Neural cell (in vitro differentiated cells): ENCODE measurements at regions not wholly inside any gene's neighbourhood (a gene's known extent, or its start where the extent isn't known, plus 50 kb on each side); places are given as distances from the start of the nearest gene placed in this dataset.

ENCODE experiments used
- H2AFZ ChIP-seq: fragments of 200-600, 300-800 bp; sonication (generic), shearing (Covaris generic); 2 replicates; pipeline ENCODE4 v1.6.0; 2014; ENCODE audit warnings: low read depth, mild to moderate bottlenecking, antibody characterized with exemption, low read length, moderate library complexity
- H3F3A ChIP-seq: fragments of 200-600 bp; shearing (Covaris generic); 2 replicates; pipeline ENCODE4 v1.6.1; 2016; ENCODE audit warnings: mild to moderate bottlenecking, moderate library complexity, mixed read lengths, antibody characterized with exemption, low read length; ENCODE audit not compliant: insufficient read depth, poor library complexity, severe bottlenecking
- H3K27ac ChIP-seq: fragments of 200-600, 300-800 bp; sonication (generic), shearing (Covaris generic); 2 replicates; pipeline ENCODE4 v1.5.1; 2014; ENCODE audit warnings: mild to moderate bottlenecking, low read length, moderate library complexity
- H3K27me3 ChIP-seq: fragments of 300-800, 200-600 bp; sonication (generic), shearing (Covaris generic); 2 replicates; pipeline ENCODE4 v1.6.0; 2014; ENCODE audit warnings: mild to moderate bottlenecking, low read depth, low read length, moderate library complexity; ENCODE audit not compliant: insufficient read depth
- H3K36me3 ChIP-seq: fragments of 300-800, 200-600 bp; sonication (generic), shearing (Covaris generic); 2 replicates; pipeline ENCODE4 v1.5.1; 2014; ENCODE audit warnings: mild to moderate bottlenecking, antibody characterized with exemption, low read length, moderate library complexity; ENCODE audit not compliant: insufficient read depth
- H3K4me2 ChIP-seq: fragments of 300-800, 200-600 bp; sonication (generic), shearing (Covaris generic); 2 replicates; pipeline ENCODE4 v1.6.0; 2014; ENCODE audit warnings: mild to moderate bottlenecking, low read length
- H3K4me3 ChIP-seq: fragments of 300-800, 200-600 bp; sonication (generic), shearing (Covaris generic); 2 replicates; pipeline ENCODE4 v1.5.1; 2014; ENCODE audit warnings: mild to moderate bottlenecking, low read length, moderate library complexity
- H3K79me2 ChIP-seq: fragments of 200-600 bp; shearing (Covaris generic); replicated peaks from 2 replicates; pipeline ENCODE4 v1.6.0; 2014; ENCODE audit warnings: mild to moderate bottlenecking, low read length, moderate library complexity; ENCODE audit not compliant: insufficient read depth
- H3K9ac ChIP-seq: fragments of 300-800, 200-600 bp; sonication (generic), shearing (Covaris generic); 2 replicates; pipeline ENCODE4 v1.6.1; 2016; ENCODE audit warnings: mild to moderate bottlenecking, low read length, mixed read lengths
- H3K9me2 ChIP-seq: fragments of 200-600 bp; shearing (Covaris generic); 2 replicates; pipeline ENCODE4 v1.6.1; 2016; ENCODE audit warnings: mild to moderate bottlenecking, low read length, mixed read lengths; ENCODE audit not compliant: insufficient read depth
- H3K9me3 ChIP-seq: fragments of 200-600, 300-800 bp; sonication (generic), shearing (Covaris generic); 2 replicates; pipeline ENCODE4 v1.6.1; 2016; ENCODE audit warnings: mild to moderate bottlenecking, mixed run types, low read length, moderate library complexity, mixed read lengths
- H4K20me1 ChIP-seq: fragments of 200-600 bp; shearing (Covaris generic); 2 replicates; pipeline ENCODE4 v1.6.1; 2016; ENCODE audit warnings: mild to moderate bottlenecking, mixed run types; ENCODE audit not compliant: insufficient read depth
- EP300 ChIP-seq: fragments of 450-650 bp; conservative IDR thresholded peaks from 2 replicates; pipeline ENCODE4 v1.6.1; 2014; ENCODE audit warnings: antibody characterized with exemption, mild to moderate bottlenecking, moderate library complexity; ENCODE audit not compliant: poor library complexity, severe bottlenecking
- EZH2 ChIP-seq: fragments of 200-600, 300-800 bp; shearing (Covaris generic), sonication (generic); IDR thresholded peaks from 2 replicates; pipeline ENCODE4 v1.6.1; 2014; ENCODE audit warnings: antibody characterized with exemption, low read length, borderline replicate concordance, mild to moderate bottlenecking; ENCODE audit not compliant: insufficient read depth, poor library complexity, severe bottlenecking
- MXI1 ChIP-seq: fragments of 450-650 bp; conservative IDR thresholded peaks from 2 replicates; pipeline ENCODE4 v1.6.1; 2014; ENCODE audit warnings: antibody characterized with exemption, mild to moderate bottlenecking; ENCODE audit not compliant: poor library complexity, severe bottlenecking
- POLR2AphosphoS5 ChIP-seq: IDR thresholded peaks from 2 replicates; pipeline ENCODE4 v1.6.1; 2012
- RAD21 ChIP-seq: fragments of 450-650 bp; conservative IDR thresholded peaks from 2 replicates; pipeline ENCODE4 v1.6.1; 2014; ENCODE audit warnings: antibody characterized with exemption, mild to moderate bottlenecking, moderate library complexity
- SMC3 ChIP-seq: fragments of 450-650 bp; conservative IDR thresholded peaks from 2 replicates; pipeline ENCODE4 v1.6.1; 2014; ENCODE audit warnings: antibody characterized with exemption, mild to moderate bottlenecking, moderate library complexity; ENCODE audit not compliant: poor library complexity
- TAF1 ChIP-seq: IDR thresholded peaks from 2 replicates; pipeline ENCODE4 v1.6.1; 2012; ENCODE audit warnings: low read depth
- TF ChIP-seq, protein P1 (sequence below): fragments of 450-650 bp; IDR thresholded peaks from 2 replicates; pipeline ENCODE4 v1.5.1; 2014; ENCODE audit warnings: antibody characterized with exemption, mild to moderate bottlenecking, moderate library complexity; ENCODE audit not compliant: poor library complexity, severe bottlenecking
- TF ChIP-seq, protein P2 (sequence below): IDR thresholded peaks from 2 replicates; pipeline ENCODE4 v1.6.1; 2012; ENCODE audit warnings: borderline replicate concordance

DNA sequence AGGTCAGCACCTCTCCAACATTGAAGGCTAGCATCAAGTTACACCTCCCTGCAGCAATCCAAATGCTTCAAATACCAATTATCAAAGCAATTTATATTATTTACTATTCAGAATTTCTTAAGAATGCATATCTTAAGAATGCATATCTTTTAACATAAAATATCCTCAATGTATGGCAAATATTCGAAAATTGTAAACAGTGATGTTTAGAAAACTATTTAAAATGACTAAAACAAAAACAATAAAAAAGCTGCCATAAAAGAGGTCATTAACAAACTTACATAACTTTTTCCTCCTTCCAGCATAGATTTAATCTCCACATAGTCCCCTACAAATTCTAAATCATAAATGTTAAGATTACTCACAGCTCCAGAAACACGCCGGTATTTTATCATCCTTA lies 85.1 kb upstream of the SOX6 start:
- no peak overlapping the region for H3K4me3 ChIP-seq
- H3K4me2 ChIP-seq: no peak overlapping the region
- TF ChIP-seq EZH2 (no peak), SMC3 (no peak), RAD21 (no peak), MXI1 (no peak), POLR2AphosphoS5 (no peak), TAF1 (no peak), EP300 (no peak)
- TF ChIP-seq, protein P1, sequence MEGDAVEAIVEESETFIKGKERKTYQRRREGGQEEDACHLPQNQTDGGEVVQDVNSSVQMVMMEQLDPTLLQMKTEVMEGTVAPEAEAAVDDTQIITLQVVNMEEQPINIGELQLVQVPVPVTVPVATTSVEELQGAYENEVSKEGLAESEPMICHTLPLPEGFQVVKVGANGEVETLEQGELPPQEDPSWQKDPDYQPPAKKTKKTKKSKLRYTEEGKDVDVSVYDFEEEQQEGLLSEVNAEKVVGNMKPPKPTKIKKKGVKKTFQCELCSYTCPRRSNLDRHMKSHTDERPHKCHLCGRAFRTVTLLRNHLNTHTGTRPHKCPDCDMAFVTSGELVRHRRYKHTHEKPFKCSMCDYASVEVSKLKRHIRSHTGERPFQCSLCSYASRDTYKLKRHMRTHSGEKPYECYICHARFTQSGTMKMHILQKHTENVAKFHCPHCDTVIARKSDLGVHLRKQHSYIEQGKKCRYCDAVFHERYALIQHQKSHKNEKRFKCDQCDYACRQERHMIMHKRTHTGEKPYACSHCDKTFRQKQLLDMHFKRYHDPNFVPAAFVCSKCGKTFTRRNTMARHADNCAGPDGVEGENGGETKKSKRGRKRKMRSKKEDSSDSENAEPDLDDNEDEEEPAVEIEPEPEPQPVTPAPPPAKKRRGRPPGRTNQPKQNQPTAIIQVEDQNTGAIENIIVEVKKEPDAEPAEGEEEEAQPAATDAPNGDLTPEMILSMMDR: no peak
- TF ChIP-seq, protein P2, sequence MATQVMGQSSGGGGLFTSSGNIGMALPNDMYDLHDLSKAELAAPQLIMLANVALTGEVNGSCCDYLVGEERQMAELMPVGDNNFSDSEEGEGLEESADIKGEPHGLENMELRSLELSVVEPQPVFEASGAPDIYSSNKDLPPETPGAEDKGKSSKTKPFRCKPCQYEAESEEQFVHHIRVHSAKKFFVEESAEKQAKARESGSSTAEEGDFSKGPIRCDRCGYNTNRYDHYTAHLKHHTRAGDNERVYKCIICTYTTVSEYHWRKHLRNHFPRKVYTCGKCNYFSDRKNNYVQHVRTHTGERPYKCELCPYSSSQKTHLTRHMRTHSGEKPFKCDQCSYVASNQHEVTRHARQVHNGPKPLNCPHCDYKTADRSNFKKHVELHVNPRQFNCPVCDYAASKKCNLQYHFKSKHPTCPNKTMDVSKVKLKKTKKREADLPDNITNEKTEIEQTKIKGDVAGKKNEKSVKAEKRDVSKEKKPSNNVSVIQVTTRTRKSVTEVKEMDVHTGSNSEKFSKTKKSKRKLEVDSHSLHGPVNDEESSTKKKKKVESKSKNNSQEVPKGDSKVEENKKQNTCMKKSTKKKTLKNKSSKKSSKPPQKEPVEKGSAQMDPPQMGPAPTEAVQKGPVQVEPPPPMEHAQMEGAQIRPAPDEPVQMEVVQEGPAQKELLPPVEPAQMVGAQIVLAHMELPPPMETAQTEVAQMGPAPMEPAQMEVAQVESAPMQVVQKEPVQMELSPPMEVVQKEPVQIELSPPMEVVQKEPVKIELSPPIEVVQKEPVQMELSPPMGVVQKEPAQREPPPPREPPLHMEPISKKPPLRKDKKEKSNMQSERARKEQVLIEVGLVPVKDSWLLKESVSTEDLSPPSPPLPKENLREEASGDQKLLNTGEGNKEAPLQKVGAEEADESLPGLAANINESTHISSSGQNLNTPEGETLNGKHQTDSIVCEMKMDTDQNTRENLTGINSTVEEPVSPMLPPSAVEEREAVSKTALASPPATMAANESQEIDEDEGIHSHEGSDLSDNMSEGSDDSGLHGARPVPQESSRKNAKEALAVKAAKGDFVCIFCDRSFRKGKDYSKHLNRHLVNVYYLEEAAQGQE: no peak
- no peak overlapping the region for H3K27ac ChIP-seq
- H3K27me3 ChIP-seq: no peaks in the 10 kb centered on the region
- H3K9ac ChIP-seq: no peak overlapping the region
- no peaks in the 10 kb centered on the region for H3K9me3 ChIP-seq
- no peaks in the 10 kb centered on the region for H3K9me2 ChIP-seq
- H3K36me3 ChIP-seq: no peaks in the 10 kb centered on the region
- no peak overlapping the region for H2AFZ ChIP-seq
- H3F3A ChIP-seq: no peaks in the 10 kb centered on the region
- H3K79me2 ChIP-seq: no peaks in the 10 kb centered on the region
- H4K20me1 ChIP-seq: no peaks in the 10 kb centered on the region

DNA sequence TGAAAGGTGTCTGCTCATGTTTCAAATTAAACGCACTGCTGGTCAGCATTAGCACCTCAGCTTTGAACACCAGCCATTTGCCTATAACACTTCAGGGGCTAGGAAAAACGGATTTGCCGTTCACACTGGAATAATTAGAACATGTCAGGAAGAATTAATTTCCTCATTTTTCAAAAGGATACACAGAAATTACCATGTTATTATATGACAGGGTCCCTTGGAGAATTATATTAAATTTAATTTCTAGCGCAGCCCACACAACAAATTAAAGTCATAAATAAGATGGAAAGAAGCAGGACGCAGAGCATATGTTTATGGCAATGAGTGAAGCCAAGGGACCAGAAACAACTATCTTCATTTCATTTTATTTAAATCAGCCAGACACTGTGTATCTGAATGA lies 83.8 kb upstream of the SOX6 start:
- no peaks in the 10 kb centered on the region for H3K79me2 ChIP-seq
- H3K4me3 ChIP-seq: no peak overlapping the region
- no peaks in the 10 kb centered on the region for H4K20me1 ChIP-seq
- H3K27me3 ChIP-seq: no peaks in the 10 kb centered on the region
- H3F3A ChIP-seq: no peaks in the 10 kb centered on the region
- TF ChIP-seq, protein P2: no peak
- TF ChIP-seq TAF1 (no peak), EP300 (no peak), MXI1 (no peak), SMC3 (no peak), EZH2 (no peak), RAD21 (no peak), POLR2AphosphoS5 (no peak)
- TF ChIP-seq, protein P1: no peak
- no peak overlapping the region for H3K4me2 ChIP-seq
- H3K36me3 ChIP-seq: no peaks in the 10 kb centered on the region
- no peaks in the 10 kb centered on the region for H3K9me3 ChIP-seq
- no peak overlapping the region for H3K27ac ChIP-seq
- no peaks in the 10 kb centered on the region for H3K9me2 ChIP-seq
- H2AFZ ChIP-seq: no peak overlapping the region
- H3K9ac ChIP-seq: no peak overlapping the region
